Mesenchymal stem cell (in vitro differentiated cells and primary cell): ENCODE measurements at regions not wholly inside any gene's neighbourhood (a gene's known extent, or its start where the extent isn't known, plus 50 kb on each side); places are given as distances from the start of the nearest gene placed in this dataset.

ENCODE experiments used
- DNase-seq: peaks from one replicate; pipeline ENCODE4 v3.0.0-alpha.2; 2013
- H2AFZ ChIP-seq: one replicate; pipeline ENCODE4 v1.6.1; 2013; ENCODE audit warnings: low read depth, mild to moderate bottlenecking, control low read depth, inconsistent platforms, low read length, moderate library complexity
- H2AK5ac ChIP-seq: 2 replicates; pipeline ENCODE4 v1.6.1; 2013; ENCODE audit warnings: low read length, moderate library complexity, mild to moderate bottlenecking, inconsistent platforms; ENCODE audit not compliant: severe bottlenecking
- H2BK120ac ChIP-seq: one replicate; pipeline ENCODE4 v1.6.1; 2013; ENCODE audit warnings: low read depth, mild to moderate bottlenecking, inconsistent platforms, low read length, moderate library complexity
- H2BK12ac ChIP-seq, 2 experiments: one replicate each; pipeline ENCODE4 v1.6.1; 2013; ENCODE audit warnings: inconsistent platforms in 2 of 2, low read length in 2 of 2, mild to moderate bottlenecking in 2 of 2, moderate library complexity in 2 of 2, control low read depth in 1 of 2
- H2BK15ac ChIP-seq: one replicate; pipeline ENCODE4 v1.6.1; 2013; ENCODE audit warnings: mild to moderate bottlenecking, low read depth, inconsistent platforms; ENCODE audit not compliant: poor library complexity, severe bottlenecking
- H2BK5ac ChIP-seq: 2 replicates; pipeline ENCODE4 v1.6.1; 2013; ENCODE audit warnings: low read depth, mild to moderate bottlenecking, low read length, control low read depth, inconsistent platforms; ENCODE audit not compliant: poor library complexity, severe bottlenecking
- H3K14ac ChIP-seq, 2 experiments: one replicate each; pipeline ENCODE4 v1.6.1; 2013; ENCODE audit warnings: inconsistent platforms in 2 of 2, low read length in 2 of 2, control low read depth in 1 of 2, mild to moderate bottlenecking in 1 of 2, moderate library complexity in 1 of 2
- H3K18ac ChIP-seq, 2 experiments: one replicate each; pipeline ENCODE4 v1.6.1; 2013; ENCODE audit warnings: inconsistent platforms in 2 of 2, low read length in 2 of 2, control low read depth in 1 of 2, low read depth in 1 of 2, mild to moderate bottlenecking in 1 of 2
- H3K23ac ChIP-seq, 2 experiments: one replicate each; pipeline ENCODE4 v1.6.1; 2013; ENCODE audit warnings: inconsistent platforms in 2 of 2, low read length in 2 of 2, mild to moderate bottlenecking in 2 of 2, moderate library complexity in 2 of 2, control low read depth in 1 of 2
- H3K27ac ChIP-seq: 2 replicates; pipeline ENCODE4 v1.5.1; 2013; ENCODE audit warnings: mild to moderate bottlenecking, moderate library complexity, low read length, control low read depth, inconsistent platforms; ENCODE audit not compliant: poor library complexity, severe bottlenecking
- H3K27me3 ChIP-seq, 2 experiments: 2 replicates each; pipeline versions ENCODE4 v1.6.1 to v1.7.0; 2013; ENCODE audit warnings: low read length in 2 of 2, mild to moderate bottlenecking in 2 of 2, moderate library complexity in 2 of 2, control low read depth in 1 of 2, inconsistent platforms in 1 of 2; ENCODE audit not compliant: control insufficient read depth in 1 of 2, insufficient read depth in 1 of 2
- H3K36me3 ChIP-seq, 2 experiments: 2 replicates each; pipeline versions ENCODE4 v1.6.1 to v1.7.0; 2013; ENCODE audit warnings: low read length in 2 of 2, control low read depth in 1 of 2, inconsistent platforms in 1 of 2, low read depth in 1 of 2, mild to moderate bottlenecking in 1 of 2; ENCODE audit not compliant: insufficient read depth in 2 of 2, control insufficient read depth in 1 of 2
- H3K4ac ChIP-seq, 2 experiments: one replicate each; pipeline ENCODE4 v1.6.1; 2013; ENCODE audit warnings: inconsistent platforms in 2 of 2, low read length in 2 of 2, mild to moderate bottlenecking in 2 of 2, moderate library complexity in 2 of 2, control low read depth in 1 of 2, low read depth in 1 of 2
- H3K4me1 ChIP-seq: 2 replicates; pipeline ENCODE4 v1.6.1; 2013; ENCODE audit warnings: low read depth, low read length, control low read depth; ENCODE audit not compliant: control insufficient read depth, insufficient read depth
- H3K4me2 ChIP-seq: 2 replicates; pipeline ENCODE4 v1.6.1; 2013; ENCODE audit warnings: low read length, mild to moderate bottlenecking, inconsistent platforms; ENCODE audit not compliant: poor library complexity, severe bottlenecking
- H3K4me3 ChIP-seq, 2 experiments: 2 replicates each; pipeline versions ENCODE4 v1.5.1 to v1.7.0; 2013; ENCODE audit warnings: low read length in 2 of 2, mild to moderate bottlenecking in 2 of 2, control low read depth in 1 of 2, low read depth in 1 of 2; ENCODE audit not compliant: insufficient read depth in 1 of 2
- H3K79me1 ChIP-seq: replicated peaks from 2 replicates; pipeline ENCODE4 v1.6.1; 2013; ENCODE audit warnings: mild to moderate bottlenecking, control low read depth, low read length, inconsistent platforms; ENCODE audit not compliant: poor library complexity, severe bottlenecking
- H3K9ac ChIP-seq: 2 replicates; pipeline ENCODE4 v1.7.0; 2013; ENCODE audit warnings: mild to moderate bottlenecking, low read length, moderate library complexity
- H3K9me3 ChIP-seq: 2 replicates; pipeline ENCODE4 v1.7.0; 2013; ENCODE audit warnings: mild to moderate bottlenecking, low read length; ENCODE audit not compliant: control insufficient read depth
- H4K8ac ChIP-seq: one replicate; pipeline ENCODE4 v1.6.1; 2013; ENCODE audit warnings: inconsistent platforms, mild to moderate bottlenecking, low read length, moderate library complexity
- H4K91ac ChIP-seq: one replicate; pipeline ENCODE4 v1.6.1; 2013; ENCODE audit warnings: mild to moderate bottlenecking, low read length, inconsistent platforms
- WGBS: methylation state at CpG from one replicate; pipeline ENCODE4 v1.1.7; 2013; ENCODE audit warnings: mixed read lengths; 5-methylcytosine and 5-hydroxymethylcytosine counted together

GRCh38 chr9:88326936-88327335, 61.3 kb upstream of the SPIN1 start:
- no peak overlapping the region for H3K14ac ChIP-seq
- no peak overlapping the region for H2AK5ac ChIP-seq
- no peaks in the 10 kb centered on the region for H3K36me3 ChIP-seq
- H3K79me1 ChIP-seq = no peaks in the 10 kb centered on the region
- no peak overlapping the region for H3K4me2 ChIP-seq
- peaks cover 0 to 9% of the 10 kb centered on the region in 2 experiments for H3K27me3 ChIP-seq
- H3K4me3 ChIP-seq = no peak overlapping the region
- no peak overlapping the region for H3K23ac ChIP-seq
- H2BK5ac ChIP-seq = no peak overlapping the region
- H4K91ac ChIP-seq = no peak overlapping the region
- no peak overlapping the region for H2AFZ ChIP-seq
- WGBS = 89% methylated on average over 2 of the region's 2 CpGs
- H2BK12ac ChIP-seq = no peak overlapping the region
- DNase-seq = no peak
- H3K27ac ChIP-seq = no peak overlapping the region
- no peak overlapping the region for H2BK15ac ChIP-seq
- peaks cover 4% of the 10 kb centered on the region for H3K4me1 ChIP-seq
- H3K4ac ChIP-seq = no peak overlapping the region
- H3K9me3 ChIP-seq = no peaks in the 10 kb centered on the region
- H3K9ac ChIP-seq = no peak overlapping the region
- H4K8ac ChIP-seq = no peak overlapping the region
- H2BK120ac ChIP-seq = no peak overlapping the region
- H3K18ac ChIP-seq = no peak overlapping the region

GRCh38 chr9:88326015-88326414, 62.2 kb upstream of the SPIN1 start:
- Histone ChIP-seq H3K4ac (no peak overlapping the region), H2BK120ac (no peak overlapping the region), H2BK15ac (no peak overlapping the region), H3K27ac (no peak overlapping the region), H3K9me3 (no peaks in the 10 kb centered on the region), H3K4me3 (no peak overlapping the region), H3K27me3 (peaks cover 0 to 9% of the 10 kb centered on the region in 2 experiments), H3K23ac (no peak overlapping the region), H3K36me3 (no peaks in the 10 kb centered on the region), H4K91ac (no peak overlapping the region), H3K4me1 (peaks cover 4% of the 10 kb centered on the region), H3K9ac (no peak overlapping the region), H3K18ac (no peak overlapping the region), H2BK5ac (no peak overlapping the region), H4K8ac (no peak overlapping the region), H2AFZ (no peak overlapping the region), H3K14ac (no peak overlapping the region), H3K4me2 (no peak overlapping the region), H2AK5ac (no peak overlapping the region), H2BK12ac (no peak overlapping the region), H3K79me1 (no peaks in the 10 kb centered on the region)
- 85% methylated on average over 6 of the region's 9 CpGs for WGBS
- DNase-seq = no peak

- H3K27ac ChIP-seq = no peak overlapping the region
- no peaks in the 10 kb centered on the region for H3K79me1 ChIP-seq
- H3K27me3 ChIP-seq = peaks cover 0 to 9% of the 10 kb centered on the region in 2 experiments
- peak overlapping the region in 1 of 2 experiments; percentile 44 for H3K4ac ChIP-seq
- H3K36me3 ChIP-seq = no peaks in the 10 kb centered on the region
- H3K9ac ChIP-seq = no peak overlapping the region
- no peak overlapping the region for H3K23ac ChIP-seq
- peak; percentile 72 for DNase-seq
- H4K8ac ChIP-seq = peak overlapping the region; percentile 59
- H2BK120ac ChIP-seq = no peak overlapping the region
- peaks cover 8% of the 10 kb centered on the region for H3K4me1 ChIP-seq
- peak overlapping the region in 1 of 2 experiments; percentile 74 for H2BK12ac ChIP-seq
- no peak overlapping the region for H3K4me3 ChIP-seq
- H2BK5ac ChIP-seq = no peak overlapping the region
- 31% methylated on average over 3 of the region's 4 CpGs for WGBS
- H2AFZ ChIP-seq = no peak overlapping the region
- no peaks in the 10 kb centered on the region for H3K9me3 ChIP-seq
- H2AK5ac ChIP-seq = no peak overlapping the region
- no peak overlapping the region for H4K91ac ChIP-seq
- no peak overlapping the region for H2BK15ac ChIP-seq
- H3K14ac ChIP-seq = no peak overlapping the region
- no peak overlapping the region for H3K18ac ChIP-seq
- H3K4me2 ChIP-seq = no peak overlapping the region
Measured at GRCh38 chr9:88322906-88323566, 65.2 kb upstream of the SPIN1 start.

- Histone ChIP-seq H3K9me3 (no peaks in the 10 kb centered on the region), H3K4ac (no peak overlapping the region), H3K23ac (no peak overlapping the region), H3K4me1 (peaks cover 8% of the 10 kb centered on the region), H2BK120ac (no peak overlapping the region), H3K79me1 (no peaks in the 10 kb centered on the region), H3K27me3 (peaks cover 0 to 9% of the 10 kb centered on the region in 2 experiments), H2AK5ac (no peak overlapping the region), H3K36me3 (no peaks in the 10 kb centered on the region), H2AFZ (no peak overlapping the region), H2BK5ac (no peak overlapping the region), H2BK12ac (no peak overlapping the region), H3K14ac (no peak overlapping the region), H3K18ac (no peak overlapping the region), H3K4me2 (no peak overlapping the region), H2BK15ac (no peak overlapping the region), H3K4me3 (no peak overlapping the region), H3K27ac (no peak overlapping the region), H4K91ac (no peak overlapping the region), H4K8ac (no peak overlapping the region), H3K9ac (no peak overlapping the region)
- 86% methylated on average over 4 of the region's 4 CpGs for WGBS
- DNase-seq = no peak
Measured at GRCh38 chr9:88321764-88322163, 66.5 kb upstream of the SPIN1 start.
